ENCODE measurements at regions not wholly inside any gene's neighbourhood (a gene's known extent, or its start where the extent isn't known, plus 50 kb on each side); places are given as distances from the start of the nearest gene placed in this dataset.

GRCh38 chr6:3633711-3634110 is 117.8 kb downstream of the PXDC1 start (continued):
- TF ChIP-seq ETS1 (IDR thresholded peaks at IDR 0.05), result no peak

- Histone ChIP-seq H3K9me2 (ENCODE audit: insufficient read depth) (no peaks in the 10 kb centered on the region), H3K4me2 (no peak overlapping the region), H3K36me3 (ENCODE audit: insufficient read depth) (no peaks in the 10 kb centered on the region), H3K4me1 (ENCODE audit: insufficient read depth) (no peaks in the 10 kb centered on the region), H4K20me1 (replicated peaks; ENCODE audit: insufficient read depth) (no peaks in the 10 kb centered on the region), H3K27ac (ENCODE audit: low read depth) (no peak overlapping the region), H3K27me3 (ENCODE audit: insufficient read depth) (no peaks in the 10 kb centered on the region), H3K79me2 (replicated peaks; ENCODE audit: insufficient read depth) (no peaks in the 10 kb centered on the region), H3F3A (replicated peaks; ENCODE audit: low read depth) (no peaks in the 10 kb centered on the region), H3K4me3 (no peak overlapping the region), H2AFZ (no peak overlapping the region)
- H3K27ac Mint-ChIP-seq, result no peak overlapping the region
- H3K27me3 Mint-ChIP-seq (ENCODE audit: insufficient read depth, low read depth, poor library complexity), result no peaks in the 10 kb centered on the region
- no peaks in the 10 kb centered on the region for H3K9me3 Mint-ChIP-seq
- H3K36me3 Mint-ChIP-seq (ENCODE audit: low read depth), result no peaks in the 10 kb centered on the region
- TF ChIP-seq POLR2AphosphoS5 (IDR thresholded peaks at IDR 0.05; ENCODE audit: low read depth), result no peak
- no peak for TF ChIP-seq ZNF331 (CRISPR knock-in tag; IDR thresholded peaks at IDR 0.05; ENCODE audit: low read depth)
- TF ChIP-seq CTCF (conservative IDR thresholded peaks at IDR 0.05; ENCODE audit: low read depth in 2 of 2), result no peak
- no peak for TF ChIP-seq ZNF114 (CRISPR knock-in tag; IDR thresholded peaks at IDR 0.05)
- TF ChIP-seq STAT1 (IDR thresholded peaks at IDR 0.05; ENCODE audit: unreplicated experiment), result no peak
- TF ChIP-seq REST (IDR thresholded peaks at IDR 0.05; ENCODE audit: unreplicated experiment), result no peak
- TF ChIP-seq EZH2 (IDR thresholded peaks at IDR 0.05; ENCODE audit: low read depth, unreplicated experiment), result no peak
- no peak for TF ChIP-seq NANOG (IDR thresholded peaks at IDR 0.05; ENCODE audit: borderline replicate concordance)
- TF ChIP-seq EZH2phosphoT487 (IDR thresholded peaks at IDR 0.05; ENCODE audit: unreplicated experiment), result no peak
- no peak for TF ChIP-seq JUNB (IDR thresholded peaks at IDR 0.05; ENCODE audit: unreplicated experiment)
- TF ChIP-seq ZNF462 (CRISPR knock-in tag; IDR thresholded peaks at IDR 0.05), result no peak
- no peak for TF ChIP-seq ETS1 (IDR thresholded peaks at IDR 0.05)
- TF ChIP-seq CREB1 (CRISPR knock-in tag; IDR thresholded peaks at IDR 0.05; ENCODE audit: low read depth), result no peak
- DNase-seq (ENCODE audit: low spot score) (no peak), ATAC-seq (no peak)
- no peak overlapping the region for H3K4me3 Mint-ChIP-seq
- H3K4me1 Mint-ChIP-seq, result peaks cover 16% of the 10 kb centered on the region
Observed at GRCh38 chr6:3631877-3632276, 119.6 kb downstream of the PXDC1 start.
